Fibroblast of pulmonary artery (primary cell): ENCODE measurements at regions not wholly inside any gene's neighbourhood (a gene's known extent, or its start where the extent isn't known, plus 50 kb on each side); places are given as distances from the start of the nearest gene placed in this dataset.

ENCODE experiments used
- DNase-seq: peaks from one replicate; pipeline ENCODE4 v3.0.0-alpha.2; 2010; ENCODE audit warnings: low read depth
- H3K4me3 ChIP-seq: replicated peaks from 2 replicates; pipeline ENCODE4 v1.5.1; 2011; ENCODE audit warnings: low read depth, mild to moderate bottlenecking, control low read depth, low read length, moderate library complexity
- CTCF ChIP-seq: IDR thresholded peaks from 2 replicates; pipeline ENCODE4 v1.5.1; 2011; ENCODE audit warnings: mild to moderate bottlenecking, control low read depth, low read length, inconsistent platforms; ENCODE audit errors: missing control alignments

DNA sequence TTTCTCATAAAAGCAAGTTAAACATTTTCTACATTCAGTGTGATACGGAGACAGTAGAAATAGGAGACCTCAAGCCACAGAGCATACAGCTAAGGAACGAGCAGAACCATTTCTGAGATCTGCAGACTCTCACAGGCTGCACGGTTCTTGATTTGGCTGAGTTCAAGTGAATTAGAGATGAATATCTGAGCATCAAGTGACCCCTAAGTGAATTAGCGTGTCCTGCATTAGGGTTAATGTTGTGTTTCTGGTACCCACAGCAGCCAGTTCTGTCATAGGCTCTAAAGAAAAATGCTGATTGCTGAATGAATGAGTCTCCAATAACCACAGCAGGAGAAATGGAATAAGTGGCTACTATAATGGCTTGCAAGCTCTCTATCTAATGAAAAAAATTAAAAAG, 265.9 kb upstream of the SYT4 start:
- no peak for DNase-seq
- TF ChIP-seq CTCF, result no peak
- H3K4me3 ChIP-seq, result no peak overlapping the region

- no peak for TF ChIP-seq CTCF
These were observed 270.2 kb upstream of the SYT4 start for GRCh38 chr18:43547456-43547855.

DNA sequence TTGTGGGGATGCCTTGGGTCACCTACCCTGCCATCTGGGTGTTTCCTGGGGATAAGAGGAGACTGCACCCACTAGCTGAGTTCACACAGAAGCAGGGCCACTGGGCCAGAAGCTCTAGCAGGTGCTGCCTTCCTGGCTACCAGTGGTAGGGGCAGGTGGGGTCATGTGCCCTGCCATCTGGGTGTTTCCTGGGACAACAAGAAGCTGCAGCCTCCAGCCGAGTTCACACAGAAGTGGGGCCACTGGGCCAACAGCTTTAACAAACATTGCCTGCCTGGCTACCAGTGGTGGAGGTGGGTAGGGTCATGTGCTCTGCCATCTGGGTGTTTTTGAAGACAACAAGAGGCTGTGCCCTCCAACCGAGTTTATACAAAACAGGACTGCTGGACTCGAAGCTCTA, 282.2 kb upstream of the SYT4 start:
- H3K4me3 ChIP-seq, result no peak overlapping the region
- no peak for DNase-seq
- TF ChIP-seq CTCF, result no peak

More at GRCh38 chr18:43547456-43547855, 270.2 kb upstream of the SYT4 start:
- DNase-seq, result no peak
- no peak overlapping the region for H3K4me3 ChIP-seq

GRCh38 chr18:43563780-43564179, 286.5 kb upstream of the SYT4 start:
- peak; percentile 59 for DNase-seq
- H3K4me3 ChIP-seq, result no peak overlapping the region
- TF ChIP-seq CTCF, result peak; percentile 50

GRCh38 chr18:43570593-43570992, 293.3 kb upstream of the SYT4 start:
- DNase-seq, result no peak
- H3K4me3 ChIP-seq, result no peak overlapping the region
- no peak for TF ChIP-seq CTCF

DNA sequence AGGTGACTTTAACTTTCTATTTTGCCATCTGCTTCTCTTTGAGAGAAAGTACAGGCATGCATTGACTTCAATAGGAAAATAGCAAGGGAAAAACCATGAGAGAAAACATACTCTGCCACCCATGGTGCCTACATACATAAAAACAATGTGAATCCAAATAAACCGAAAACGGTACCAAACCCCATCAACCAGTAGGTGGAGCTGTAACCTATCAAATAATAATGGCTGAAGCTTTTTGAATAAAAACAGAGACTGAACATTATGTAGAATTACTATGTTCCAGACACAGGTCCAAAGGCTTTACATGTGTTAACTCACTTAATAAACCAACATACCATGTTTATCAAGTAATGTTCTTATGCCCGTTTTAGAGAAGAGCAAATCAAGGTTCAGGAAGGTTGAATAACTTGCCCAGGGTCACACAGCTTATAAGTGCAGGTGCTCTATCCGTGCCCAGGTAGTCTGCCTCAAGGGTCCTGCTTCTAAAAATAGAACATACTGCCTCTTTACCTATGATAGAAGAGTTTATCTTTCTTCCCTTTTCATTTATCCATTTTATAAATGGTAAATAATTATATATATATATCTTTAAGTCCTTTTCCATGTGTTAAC, 293.9 kb upstream of the SYT4 start:
- TF ChIP-seq CTCF, result peak; percentile 83
- H3K4me3 ChIP-seq, result no peak overlapping the region
- peak; percentile 72 for DNase-seq

DNA sequence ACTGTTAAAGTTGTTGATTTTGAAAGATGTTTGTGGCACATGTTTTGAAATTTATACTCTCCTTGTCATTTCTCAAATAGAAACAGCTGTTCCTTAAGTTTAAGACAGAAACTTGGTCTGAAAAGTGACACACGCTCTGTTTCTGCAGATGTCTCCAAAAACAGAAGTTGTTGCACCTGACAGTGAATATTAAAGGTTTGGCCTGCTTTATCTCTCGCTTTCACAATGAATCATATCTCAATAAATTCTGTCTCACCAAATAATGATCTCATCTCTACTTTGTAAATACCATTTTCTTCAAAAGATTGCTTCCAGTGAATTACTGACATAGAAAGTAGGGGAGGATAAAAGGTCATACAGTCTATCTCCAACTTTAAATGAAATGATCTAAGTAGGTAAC, 294.9 kb upstream of the SYT4 start:
- no peak for TF ChIP-seq CTCF
- H3K4me3 ChIP-seq, result no peak overlapping the region
- DNase-seq, result no peak
